Vagina (tissue), 2 donors: ENCODE measurements at regions not wholly inside any gene's neighbourhood (a gene's known extent, or its start where the extent isn't known, plus 50 kb on each side); places are given as distances from the start of the nearest gene placed in this dataset.

Experiments
- CTCF ChIP-seq, 3 experiments: fragments of 450-650 bp in 2 of 3; fragments of 200-600 bp in 1 of 3; sonication (generic) in 1 of 3; IDR thresholded peaks; one replicate each; pipeline ENCODE4 v1.5.1; 2017 to 2019; ENCODE audit warnings: antibody characterized with exemption in 3 of 3, mild to moderate bottlenecking in 2 of 3, moderate library complexity in 2 of 3
- POLR2AphosphoS5 ChIP-seq, 2 donors: sonication (generic); formaldehyde crosslinking; IDR thresholded peaks; one replicate each; pipeline ENCODE4 v1.9.0; 2017; ENCODE audit warnings: antibody characterized with exemption in 2 of 2, mild to moderate bottlenecking in 2 of 2, low read depth in 1 of 2; ENCODE audit not compliant: insufficient read depth in 1 of 2

- TF ChIP-seq CTCF (IDR thresholded peaks at IDR 0.05) (no peak), POLR2AphosphoS5 (IDR thresholded peaks at IDR 0.05; ENCODE audit: insufficient read depth in 1 of 2, low read depth in 1 of 2) (no peak)
These were observed 375.6 kb downstream of the ICE1 start for GRCh38 chr5:5798041-5798440.
